Nephron (organoid): ENCODE measurements at regions not wholly inside any gene's neighbourhood (a gene's known extent, or its start where the extent isn't known, plus 50 kb on each side); places are given as distances from the start of the nearest gene placed in this dataset.

ENCODE experiments used
- H3K27ac Mint-ChIP-seq, 3 experiments: 2 replicates each; pipeline ENCODE4 v1.8.0; 2020; ENCODE audit warnings: mixed read lengths in 3 of 3, mild to moderate bottlenecking in 2 of 3, moderate library complexity in 1 of 3
- H3K27me3 Mint-ChIP-seq: 2 replicates; pipeline ENCODE4 v1.8.0; 2021; ENCODE audit warnings: low read depth, mild to moderate bottlenecking, moderate library complexity, mixed read lengths
- H3K36me3 Mint-ChIP-seq: 2 replicates; pipeline ENCODE4 v1.8.0; 2020; ENCODE audit warnings: low read depth, mixed read lengths
- H3K4me1 Mint-ChIP-seq: 2 replicates; pipeline ENCODE4 v1.8.0; 2020; ENCODE audit warnings: mixed read lengths
- H3K4me3 Mint-ChIP-seq, 3 experiments: 2 replicates each; pipeline ENCODE4 v1.8.0; 2020; ENCODE audit warnings: mild to moderate bottlenecking in 3 of 3, mixed read lengths in 3 of 3, moderate library complexity in 2 of 3
- H3K9me3 Mint-ChIP-seq: 2 replicates; pipeline ENCODE4 v1.8.0; 2020; ENCODE audit warnings: mixed read lengths
- CTCF ChIP-seq, 3 experiments: fragments of 200-600 bp; sonication (generic); IDR thresholded peaks; one replicate each; pipeline ENCODE4 v1.5.0; 2021; ENCODE audit warnings: antibody characterized with exemption in 3 of 3; ENCODE audit not compliant: unreplicated experiment in 3 of 3

GRCh38 chr6:109306733-109307132, 75.5 kb downstream of the CD164 start:
- Mint-ChIP-seq H3K4me3 (no peak overlapping the region), H3K36me3 (no peaks in the 10 kb centered on the region), H3K4me1 (peaks cover 10% of the 10 kb centered on the region), H3K9me3 (no peaks in the 10 kb centered on the region), H3K27me3 (peaks cover 4% of the 10 kb centered on the region), H3K27ac (peak overlapping the region in 1 of 3 experiments; percentile 68)
- TF ChIP-seq CTCF (IDR thresholded peaks at IDR 0.05; ENCODE audit: unreplicated experiment in 3 of 3), result no peak

GRCh38 chr6:109305028-109305427, 77.2 kb downstream of the CD164 start:
- Mint-ChIP-seq H3K4me1 (peaks cover 17% of the 10 kb centered on the region), H3K27me3 (peaks cover 4% of the 10 kb centered on the region), H3K4me3 (no peak overlapping the region), H3K27ac (peak overlapping the region in 1 of 3 experiments; percentile 8), H3K36me3 (no peaks in the 10 kb centered on the region), H3K9me3 (no peaks in the 10 kb centered on the region)
- no peak for TF ChIP-seq CTCF (IDR thresholded peaks at IDR 0.05; ENCODE audit: unreplicated experiment in 3 of 3)

- H3K36me3 Mint-ChIP-seq, result no peaks in the 10 kb centered on the region
- H3K4me1 Mint-ChIP-seq, result peaks cover 22% of the 10 kb centered on the region
- H3K9me3 Mint-ChIP-seq, result no peaks in the 10 kb centered on the region
- no peak for TF ChIP-seq CTCF (IDR thresholded peaks at IDR 0.05; ENCODE audit: unreplicated experiment in 3 of 3)
- no peak overlapping the region for H3K4me3 Mint-ChIP-seq
- peak overlapping the region in 2 of 3 experiments; percentile 28 to 77 for H3K27ac Mint-ChIP-seq
- peaks cover 4% of the 10 kb centered on the region for H3K27me3 Mint-ChIP-seq
These were observed 77.8 kb downstream of the CD164 start for GRCh38 chr6:109304284-109305015.

- TF ChIP-seq CTCF (IDR thresholded peaks at IDR 0.05; ENCODE audit: unreplicated experiment in 3 of 3), result no peak
- H3K4me3 Mint-ChIP-seq, result no peak overlapping the region
- peaks cover 4% of the 10 kb centered on the region for H3K27me3 Mint-ChIP-seq
- H3K27ac Mint-ChIP-seq, result peak overlapping the region in 2 of 3 experiments; percentile 28 to 77
- H3K4me1 Mint-ChIP-seq, result peaks cover 27% of the 10 kb centered on the region
- H3K36me3 Mint-ChIP-seq, result no peaks in the 10 kb centered on the region
- no peaks in the 10 kb centered on the region for H3K9me3 Mint-ChIP-seq
These were observed 78.5 kb downstream of the CD164 start for GRCh38 chr6:109303640-109304283.

GRCh38 chr6:109303164-109303563, 79.1 kb downstream of the CD164 start:
- Mint-ChIP-seq H3K4me3 (no peak overlapping the region), H3K4me1 (peaks cover 33% of the 10 kb centered on the region), H3K9me3 (no peaks in the 10 kb centered on the region), H3K27me3 (peaks cover 4% of the 10 kb centered on the region), H3K27ac (peak overlapping the region in 1 of 3 experiments; percentile 60), H3K36me3 (no peaks in the 10 kb centered on the region)
- no peak for TF ChIP-seq CTCF (IDR thresholded peaks at IDR 0.05; ENCODE audit: unreplicated experiment in 3 of 3)
